Transverse colon (tissue), 4 donors: ENCODE measurements at regions not wholly inside any gene's neighbourhood (a gene's known extent, or its start where the extent isn't known, plus 50 kb on each side); places are given as distances from the start of the nearest gene placed in this dataset.

Experiments used
- CTCF ChIP-seq, 5 experiments: fragments of 200-600 bp in 3 of 5; fragments of 450-650 bp in 2 of 5; sonication (generic) in 3 of 5; IDR thresholded peaks; 1 replicate in 2 of 5; 2 replicates in 3 of 5; pipeline ENCODE4 v1.5.1; 2016 to 2017; ENCODE audit warnings: antibody characterized with exemption in 5 of 5, inconsistent platforms in 3 of 5, mild to moderate bottlenecking in 2 of 5, moderate library complexity in 1 of 5
- EP300 ChIP-seq: sonication (generic); formaldehyde crosslinking; IDR thresholded peaks from one replicate; pipeline ENCODE4 v1.6.1; 2017; ENCODE audit warnings: antibody characterized with exemption, low read depth
- POLR2A ChIP-seq: fragments of 450-650 bp; IDR thresholded peaks from one replicate; pipeline ENCODE4 v1.6.1; 2016; ENCODE audit warnings: antibody characterized with exemption, mild to moderate bottlenecking, moderate library complexity
- POLR2AphosphoS5 ChIP-seq, 3 donors: sonication (generic); formaldehyde crosslinking; IDR thresholded peaks; one replicate each; pipeline ENCODE4 v1.6.1; 2016; ENCODE audit warnings: antibody characterized with exemption in 3 of 3

GRCh38 chr11:81887671-81888070, 846.0 kb downstream of the FAM181B start:
- TF ChIP-seq CTCF (IDR thresholded peaks at IDR 0.05) (no peak), POLR2A (no peak), POLR2AphosphoS5 (IDR thresholded peaks at IDR 0.05) (no peak), EP300 (no peak)
